GM12873 (cell line): ENCODE measurements at regions not wholly inside any gene's neighbourhood (a gene's known extent, or its start where the extent isn't known, plus 50 kb on each side); places are given as distances from the start of the nearest gene placed in this dataset.

Experiments
- TF ChIP-seq, protein P1 (sequence below): IDR thresholded peaks from 2 replicates; pipeline ENCODE4 v1.5.1; 2012; ENCODE audit warnings: low read depth, mild to moderate bottlenecking, moderate library complexity, low read length, control low read depth; ENCODE audit not compliant: insufficient read depth; ENCODE audit errors: missing control alignments

DNA sequence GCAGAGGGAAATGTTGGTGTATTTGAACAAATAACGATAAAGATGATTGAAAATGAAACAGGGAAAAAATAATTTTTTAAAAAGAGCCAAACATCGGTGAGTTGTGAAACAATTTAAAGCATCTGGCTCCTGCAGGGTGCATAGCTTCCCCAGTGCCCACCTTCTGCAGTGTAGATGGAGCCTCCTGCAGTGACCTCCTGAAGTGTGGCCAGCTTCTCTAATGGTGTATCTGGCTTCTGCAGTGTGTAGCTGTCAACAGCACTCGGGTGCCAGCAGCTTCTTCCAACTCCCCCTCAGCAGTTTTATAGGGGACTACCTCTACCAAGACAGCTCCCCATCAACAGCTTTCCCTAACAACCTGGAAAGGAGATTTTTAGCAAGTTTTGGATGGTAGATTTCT is 279.4 kb upstream of the SEMA6A start:
- TF ChIP-seq, protein P1, sequence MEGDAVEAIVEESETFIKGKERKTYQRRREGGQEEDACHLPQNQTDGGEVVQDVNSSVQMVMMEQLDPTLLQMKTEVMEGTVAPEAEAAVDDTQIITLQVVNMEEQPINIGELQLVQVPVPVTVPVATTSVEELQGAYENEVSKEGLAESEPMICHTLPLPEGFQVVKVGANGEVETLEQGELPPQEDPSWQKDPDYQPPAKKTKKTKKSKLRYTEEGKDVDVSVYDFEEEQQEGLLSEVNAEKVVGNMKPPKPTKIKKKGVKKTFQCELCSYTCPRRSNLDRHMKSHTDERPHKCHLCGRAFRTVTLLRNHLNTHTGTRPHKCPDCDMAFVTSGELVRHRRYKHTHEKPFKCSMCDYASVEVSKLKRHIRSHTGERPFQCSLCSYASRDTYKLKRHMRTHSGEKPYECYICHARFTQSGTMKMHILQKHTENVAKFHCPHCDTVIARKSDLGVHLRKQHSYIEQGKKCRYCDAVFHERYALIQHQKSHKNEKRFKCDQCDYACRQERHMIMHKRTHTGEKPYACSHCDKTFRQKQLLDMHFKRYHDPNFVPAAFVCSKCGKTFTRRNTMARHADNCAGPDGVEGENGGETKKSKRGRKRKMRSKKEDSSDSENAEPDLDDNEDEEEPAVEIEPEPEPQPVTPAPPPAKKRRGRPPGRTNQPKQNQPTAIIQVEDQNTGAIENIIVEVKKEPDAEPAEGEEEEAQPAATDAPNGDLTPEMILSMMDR: no peak

- TF ChIP-seq, protein P1: no peak
Observed at GRCh38 chr5:116848954-116849581, 274.4 kb upstream of the SEMA6A start.

DNA sequence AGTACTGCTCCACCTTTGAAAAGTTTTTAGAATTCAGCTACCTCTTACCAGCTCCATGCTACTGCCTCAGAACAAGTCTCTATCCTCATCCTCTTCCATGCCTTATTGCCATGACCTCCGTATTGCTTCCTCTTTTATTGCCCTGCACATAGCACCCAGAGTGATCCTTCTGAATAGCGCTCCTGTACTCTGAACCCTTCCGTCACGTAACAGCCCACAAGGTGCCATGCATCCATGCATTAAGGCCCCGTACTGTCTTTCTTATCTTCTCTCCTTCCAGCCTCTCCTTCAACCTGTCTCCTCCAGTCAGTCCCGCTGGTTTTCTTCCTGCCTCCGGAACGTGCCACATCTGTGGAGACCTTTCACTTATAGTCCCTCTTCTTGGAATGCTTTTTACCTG is 273.3 kb upstream of the SEMA6A start:
- TF ChIP-seq, protein P1: no peak

DNA sequence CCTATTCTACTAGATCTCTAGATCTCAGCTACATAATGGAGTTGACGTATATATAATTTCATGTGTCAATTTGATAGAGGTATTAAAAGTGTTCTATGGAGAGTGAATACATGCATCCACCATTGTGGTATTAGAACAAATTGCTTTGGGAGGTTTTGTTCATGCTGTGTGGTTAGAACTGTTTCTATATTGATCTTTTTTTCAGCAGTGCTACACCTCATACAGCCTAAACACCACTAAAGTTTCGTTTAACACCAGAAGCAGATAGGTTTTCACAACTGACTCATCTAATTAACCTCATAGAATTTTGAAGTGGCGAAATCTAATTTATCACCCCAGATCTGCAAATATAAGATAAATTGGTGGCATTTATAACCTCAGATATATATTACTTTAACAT is 269.4 kb upstream of the SEMA6A start:
- TF ChIP-seq, protein P1: no peak

DNA sequence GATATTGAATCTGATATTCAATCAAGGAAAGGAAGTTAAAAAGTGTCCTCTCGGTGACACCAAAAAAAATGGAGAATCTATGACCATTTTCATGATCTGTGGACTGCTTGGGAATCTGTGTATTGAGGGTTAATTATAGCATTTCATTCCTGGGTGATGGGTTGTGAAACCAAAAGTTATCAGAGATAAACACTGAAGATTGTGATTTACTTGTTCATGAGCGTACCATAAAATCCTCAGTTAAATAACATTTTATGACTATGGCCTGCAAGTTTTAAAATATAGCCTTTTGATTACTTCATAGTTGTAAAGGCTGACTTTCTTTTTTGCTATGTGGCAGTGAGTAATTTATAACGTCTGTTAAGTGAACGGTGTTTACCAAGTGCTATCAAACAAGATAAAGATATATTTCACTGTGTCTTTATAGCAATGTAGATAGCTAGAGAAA is 267.9 kb upstream of the SEMA6A start:
- TF ChIP-seq, protein P1: no peak

DNA sequence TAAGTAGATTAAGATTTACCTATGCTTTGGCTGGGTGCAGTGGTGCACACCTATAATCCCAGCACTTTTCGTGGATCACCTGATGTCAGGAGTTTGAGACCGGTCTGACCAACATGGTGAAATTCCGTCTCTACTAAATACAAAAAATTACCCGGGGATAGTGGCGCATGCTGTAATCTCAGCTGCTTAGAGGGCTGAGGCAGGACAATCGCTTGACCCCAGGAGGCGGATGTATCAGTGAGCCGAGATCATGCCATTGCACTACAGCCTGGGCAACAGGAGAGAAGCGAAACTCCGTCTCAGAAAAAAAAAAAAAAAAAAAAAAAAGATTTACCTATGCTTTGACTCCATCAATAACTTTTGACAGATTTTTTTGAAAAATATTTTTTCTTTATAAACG is 267.1 kb upstream of the SEMA6A start:
- TF ChIP-seq, protein P1: no peak

- TF ChIP-seq, protein P1: no peak
Observed at GRCh38 chr5:116838011-116838536, 263.5 kb upstream of the SEMA6A start.
